ENCODE measurements at regions not wholly inside any gene's neighbourhood (a gene's known extent, or its start where the extent isn't known, plus 50 kb on each side); places are given as distances from the start of the nearest gene placed in this dataset.

DNA sequence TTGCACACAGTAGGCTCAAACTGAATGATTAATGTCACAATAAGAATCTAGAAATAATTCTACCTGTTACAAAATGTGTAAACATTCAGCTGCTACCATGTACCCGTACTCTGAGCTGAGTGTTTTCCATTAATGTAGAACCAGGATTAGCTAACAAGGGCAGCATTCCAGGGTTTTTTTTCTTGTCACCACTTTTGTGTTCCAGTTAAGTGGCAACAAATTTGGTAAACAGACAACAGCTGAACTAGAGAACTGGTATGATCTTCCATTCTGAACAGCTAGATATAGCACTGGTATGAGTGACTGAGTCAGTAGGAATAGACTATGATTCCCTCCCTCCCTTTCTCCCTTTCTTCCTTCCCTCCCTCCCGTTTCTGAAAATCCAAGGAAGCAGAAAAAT lies 229.4 kb downstream of the CD47 start:
- no peak overlapping the region for H3K56ac ChIP-seq (ENCODE audit: insufficient read length, low read depth, low read length)
- H4K20me1 ChIP-seq (ENCODE audit: control insufficient read depth, insufficient read depth, insufficient read length), result no peaks in the 10 kb centered on the region
- no peaks in the 10 kb centered on the region for H3K79me2 ChIP-seq (ENCODE audit: insufficient read depth, low read length)
- no peak overlapping the region for H2AK5ac ChIP-seq (ENCODE audit: insufficient read length, low read length)
- no peak overlapping the region for H3K27ac ChIP-seq (ENCODE audit: insufficient read length, low read depth, low read length)
- no peak overlapping the region for H3K14ac ChIP-seq (ENCODE audit: insufficient read depth, low read length)
- no peaks in the 10 kb centered on the region for H3K9me3 ChIP-seq (ENCODE audit: control insufficient read depth, low read depth, low read length)
- H3K79me1 ChIP-seq (ENCODE audit: insufficient read depth, low read depth, low read length, poor library complexity, severe bottlenecking), result no peaks in the 10 kb centered on the region
- no peaks in the 10 kb centered on the region for H3K9me3 Mint-ChIP-seq
- H2BK15ac ChIP-seq (ENCODE audit: low read depth, low read length), result no peak overlapping the region
- TF ChIP-seq, protein P1, sequence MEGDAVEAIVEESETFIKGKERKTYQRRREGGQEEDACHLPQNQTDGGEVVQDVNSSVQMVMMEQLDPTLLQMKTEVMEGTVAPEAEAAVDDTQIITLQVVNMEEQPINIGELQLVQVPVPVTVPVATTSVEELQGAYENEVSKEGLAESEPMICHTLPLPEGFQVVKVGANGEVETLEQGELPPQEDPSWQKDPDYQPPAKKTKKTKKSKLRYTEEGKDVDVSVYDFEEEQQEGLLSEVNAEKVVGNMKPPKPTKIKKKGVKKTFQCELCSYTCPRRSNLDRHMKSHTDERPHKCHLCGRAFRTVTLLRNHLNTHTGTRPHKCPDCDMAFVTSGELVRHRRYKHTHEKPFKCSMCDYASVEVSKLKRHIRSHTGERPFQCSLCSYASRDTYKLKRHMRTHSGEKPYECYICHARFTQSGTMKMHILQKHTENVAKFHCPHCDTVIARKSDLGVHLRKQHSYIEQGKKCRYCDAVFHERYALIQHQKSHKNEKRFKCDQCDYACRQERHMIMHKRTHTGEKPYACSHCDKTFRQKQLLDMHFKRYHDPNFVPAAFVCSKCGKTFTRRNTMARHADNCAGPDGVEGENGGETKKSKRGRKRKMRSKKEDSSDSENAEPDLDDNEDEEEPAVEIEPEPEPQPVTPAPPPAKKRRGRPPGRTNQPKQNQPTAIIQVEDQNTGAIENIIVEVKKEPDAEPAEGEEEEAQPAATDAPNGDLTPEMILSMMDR (conservative IDR thresholded peaks at IDR 0.05), result no peak
- H3K4me3 Mint-ChIP-seq, result no peak overlapping the region
- no peak overlapping the region for H2BK12ac ChIP-seq (ENCODE audit: insufficient read length, low read depth, low read length)
- H3K27ac Mint-ChIP-seq, result no peak overlapping the region
- H3K4me2 ChIP-seq (ENCODE audit: insufficient read depth, insufficient read length, low read length), result no peak overlapping the region
- H2BK5ac ChIP-seq (ENCODE audit: insufficient read length, low read length), result no peak overlapping the region
- H3K27me3 Mint-ChIP-seq (ENCODE audit: low read depth), result no peaks in the 10 kb centered on the region
- no peak overlapping the region for H2BK120ac ChIP-seq (ENCODE audit: low read depth, low read length, poor library complexity, severe bottlenecking)
- H3K18ac ChIP-seq (ENCODE audit: insufficient read length, low read depth, low read length), result no peak overlapping the region
- no peak overlapping the region for H4K91ac ChIP-seq (ENCODE audit: insufficient read length, low read depth, low read length)
- H2BK20ac ChIP-seq (ENCODE audit: low read depth, low read length, poor library complexity, severe bottlenecking), result no peak overlapping the region
- H3K23me2 ChIP-seq (ENCODE audit: insufficient read length, low read depth, low read length, poor library complexity, severe bottlenecking), result no peaks in the 10 kb centered on the region
- H3T11ph ChIP-seq (ENCODE audit: low read length), result no peak overlapping the region
- H3K23ac ChIP-seq (ENCODE audit: insufficient read length, low read depth, low read length), result no peak overlapping the region
- peaks cover 0 to 2% of the 10 kb centered on the region in 2 experiments; a peak in 1 of 4 replicates for H3K4me1 Mint-ChIP-seq
- no peak for DNase-seq
- H3K9ac ChIP-seq (ENCODE audit: extremely low read depth, insufficient read length, low read length), result no peak overlapping the region
- no peaks in the 10 kb centered on the region for H3K4me1 ChIP-seq (ENCODE audit: insufficient read depth, low read length)
- no peak overlapping the region for H4K5ac ChIP-seq (ENCODE audit: insufficient read length, low read depth, low read length)
- H2AFZ ChIP-seq (ENCODE audit: low read length), result no peak overlapping the region
- H4K8ac ChIP-seq (replicated peaks; ENCODE audit: insufficient read length, low read depth, low read length), result no peak overlapping the region
- WGBS (ENCODE audit: extremely low coverage, insufficient read length, low lambda C conversion rate), result no CpG with 5 or more reads among the region's 2 CpGs
- H3K27me3 ChIP-seq (ENCODE audit: insufficient read depth, low read length), result no peaks in the 10 kb centered on the region
- H3K36me3 Mint-ChIP-seq (ENCODE audit: insufficient read depth in 1 of 3, low read depth in 3 of 3), result no peaks in the 10 kb centered on the region
- H3K4ac ChIP-seq (ENCODE audit: low read depth, low read length), result no peak overlapping the region

Data from H9 (cell line).